CD4-positive, alpha-beta T cell treated with Interleukin-15 for 4 hours (primary cell): ENCODE measurements at regions not wholly inside any gene's neighbourhood (a gene's known extent, or its start where the extent isn't known, plus 50 kb on each side); places are given as distances from the start of the nearest gene placed in this dataset.
"Not testable (repeated sequence)": the region's sequence is repeated elsewhere in the genome, so short reads cannot be mapped to it uniquely, and the experiment has no call there.

Experiments
- DNase-seq: peaks from one replicate; pipeline ENCODE4 v3.0.0-alpha.2; 2020; ENCODE audit warnings: low spot score

DNA sequence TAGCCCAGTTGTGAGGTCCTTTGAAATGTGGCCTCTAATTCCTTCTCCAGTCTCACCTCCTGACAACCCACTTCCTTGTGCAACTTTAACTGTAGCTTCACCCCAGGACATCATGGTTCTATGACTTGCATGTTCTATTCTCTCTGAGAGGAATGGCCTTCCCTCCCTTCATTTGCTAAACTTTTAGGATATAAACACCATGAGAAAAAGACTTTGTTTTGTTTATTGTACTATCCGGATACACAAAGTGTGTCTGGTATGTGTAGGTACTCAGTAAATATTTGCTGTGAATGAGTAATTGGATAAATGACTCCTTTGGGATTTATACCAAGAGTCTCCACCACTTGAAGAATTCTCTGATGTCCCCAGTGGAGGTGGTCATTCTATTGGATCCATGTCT, 547.6 kb downstream of the INSC start:
- DNase-seq: no peak

DNA sequence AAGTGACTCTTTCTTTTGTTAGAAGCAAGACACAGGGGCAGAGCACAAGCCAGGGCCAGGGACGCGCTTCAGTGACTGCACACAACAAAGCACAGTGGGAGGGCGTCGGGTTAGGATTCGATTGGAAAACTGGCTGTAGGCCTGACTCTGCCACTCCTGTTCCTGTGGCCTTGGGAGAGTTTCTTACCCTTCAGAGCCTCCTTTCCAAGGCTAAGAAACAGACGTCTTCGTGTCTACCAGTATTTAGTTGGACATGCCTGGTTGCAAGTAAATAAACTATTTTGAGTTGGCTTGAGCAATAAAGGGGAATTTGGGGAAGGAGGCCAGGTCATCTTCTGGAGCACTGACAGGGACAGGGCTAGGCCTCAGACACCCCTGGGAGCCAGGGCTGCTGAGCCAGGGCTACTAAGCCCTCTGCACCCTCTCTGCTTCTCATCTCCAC, 549.1 kb downstream of the INSC start:
- no peak for DNase-seq

DNA sequence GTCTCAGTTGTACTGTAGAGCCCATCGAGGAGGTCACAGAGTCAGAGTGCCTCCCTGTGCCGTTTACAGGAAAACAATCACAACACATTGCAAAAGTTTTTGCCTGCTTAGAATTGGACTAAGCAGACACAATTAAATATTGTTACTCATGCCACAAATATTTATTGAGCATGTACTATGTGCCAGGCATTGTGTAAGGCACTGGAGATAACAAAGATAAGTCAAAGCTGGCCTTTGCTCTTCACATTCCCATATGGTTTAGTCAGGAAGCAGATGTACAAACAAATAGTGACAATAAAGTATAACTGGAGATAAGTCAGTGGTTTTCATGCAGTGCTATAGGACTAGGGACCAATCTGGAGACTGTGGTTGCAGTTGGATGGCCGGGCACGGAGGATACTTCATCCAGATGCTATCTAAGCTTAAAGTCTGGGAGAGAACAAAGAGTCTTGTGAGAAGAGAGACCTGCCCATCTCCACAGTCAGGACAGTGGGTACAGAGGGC, 550.7 kb downstream of the INSC start:
- no peak for DNase-seq

DNA sequence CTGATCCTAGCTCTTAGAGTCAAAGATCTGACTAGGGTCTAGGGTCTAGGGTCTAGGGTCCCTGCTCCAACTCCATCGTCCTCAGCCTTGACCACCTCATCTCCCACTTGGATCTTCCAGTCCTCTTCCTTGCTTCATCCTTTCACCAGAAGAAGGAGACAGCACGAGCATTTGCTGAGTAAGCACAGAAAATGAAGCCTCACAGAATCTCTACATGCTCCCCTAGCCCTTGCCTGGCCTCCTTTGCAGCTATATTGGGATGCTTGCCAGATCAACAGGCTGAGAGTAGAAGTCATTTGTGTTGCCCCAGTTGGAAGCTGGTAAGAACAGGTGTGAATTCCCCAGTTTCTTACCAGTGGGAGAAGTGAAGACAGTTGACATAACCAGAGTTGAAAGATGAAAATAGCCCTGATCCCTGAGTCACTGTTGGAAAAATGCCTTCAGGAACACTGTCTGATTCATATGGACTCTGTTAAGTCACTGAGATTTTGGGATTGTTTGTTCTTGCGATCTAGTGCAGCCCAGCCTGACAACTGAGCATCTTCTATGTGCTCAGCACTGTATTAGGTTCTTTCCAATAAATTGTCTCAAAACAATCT, 552.5 kb downstream of the INSC start:
- DNase-seq: no peak

DNA sequence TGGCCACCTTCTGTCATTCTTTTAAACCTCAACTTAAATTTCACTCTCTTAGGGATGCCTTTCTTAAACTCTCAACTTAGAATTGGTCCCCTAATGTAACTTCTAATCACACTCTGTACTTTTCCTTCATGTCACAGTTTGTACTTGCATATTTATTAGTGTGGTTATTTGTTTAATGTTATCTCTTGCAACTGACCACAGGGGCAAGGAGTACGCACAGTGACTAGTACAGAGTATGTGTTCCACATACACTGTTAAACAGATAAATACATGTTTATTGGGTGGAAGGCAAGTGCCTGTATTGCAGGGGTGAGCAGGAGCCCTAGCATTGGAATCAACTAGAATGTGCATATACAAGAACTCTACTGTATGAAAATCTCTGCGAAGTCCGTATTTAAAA, 554.0 kb downstream of the INSC start:
- no peak for DNase-seq

DNA sequence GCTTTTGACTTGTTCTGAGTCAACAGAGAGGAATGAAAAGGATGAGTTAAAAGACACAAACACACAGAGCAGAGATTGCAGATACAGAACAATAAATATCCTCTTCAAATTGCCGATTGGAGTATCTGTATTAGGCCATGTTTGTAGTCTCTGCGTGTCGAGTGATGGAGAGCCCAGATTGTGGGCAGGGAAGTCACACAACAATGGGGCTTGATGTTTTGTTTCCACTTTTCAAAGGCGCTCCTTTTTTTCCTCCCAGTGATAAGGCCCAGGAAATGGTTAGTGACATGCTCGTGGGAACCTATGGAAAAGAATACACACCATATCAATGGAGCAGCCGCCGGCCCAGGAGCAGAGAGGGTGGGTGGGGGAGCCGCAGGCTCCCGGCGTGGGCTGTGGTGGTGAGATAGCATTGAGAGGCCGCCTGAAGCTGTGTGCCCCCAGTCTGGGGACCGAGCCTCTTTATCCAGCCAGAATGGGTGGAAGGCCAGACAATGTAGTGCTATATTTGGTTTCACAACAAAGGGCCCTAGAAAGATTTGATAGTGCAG, 555.9 kb downstream of the INSC start:
- no peak for DNase-seq

DNA sequence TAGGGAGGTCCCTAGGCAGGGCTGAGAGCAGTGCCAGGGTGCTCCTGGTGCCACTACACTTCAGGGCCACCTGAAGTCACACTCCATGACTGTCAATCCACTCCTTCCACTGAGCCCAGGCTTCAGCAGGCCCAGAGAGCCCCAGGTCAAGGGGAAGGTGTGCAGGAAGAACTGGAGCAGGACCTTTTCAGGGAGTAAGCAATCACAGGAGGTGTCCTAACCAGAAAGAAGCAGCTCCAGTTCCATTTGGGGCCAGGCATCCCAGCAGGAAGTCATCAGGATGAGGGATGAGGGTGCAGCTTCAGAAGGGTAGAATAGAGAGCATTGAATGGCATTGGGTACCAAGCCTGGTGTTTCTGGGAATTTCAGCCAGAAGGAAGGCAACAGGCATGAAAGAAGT, 556.5 kb downstream of the INSC start:
- DNase-seq: no peak

DNA sequence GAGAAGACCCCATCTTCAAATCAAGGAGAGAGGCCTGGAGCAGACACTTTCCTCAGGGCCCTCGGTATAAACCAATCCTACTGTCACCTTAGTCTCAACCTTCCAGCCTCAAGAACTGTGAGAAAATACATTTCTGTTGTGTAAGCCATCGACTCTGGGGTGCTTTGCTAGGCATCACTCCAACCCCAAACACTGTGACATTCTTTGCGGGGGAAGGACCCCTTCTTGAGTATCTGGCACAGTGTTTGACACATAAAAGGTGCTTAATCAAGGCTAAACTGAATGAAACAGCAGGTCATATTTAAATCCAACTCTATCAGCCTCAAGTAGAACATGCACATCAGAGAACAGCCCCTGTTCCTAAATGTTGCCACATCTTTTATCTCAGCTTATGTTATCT, 558.1 kb downstream of the INSC start:
- no peak for DNase-seq

DNA sequence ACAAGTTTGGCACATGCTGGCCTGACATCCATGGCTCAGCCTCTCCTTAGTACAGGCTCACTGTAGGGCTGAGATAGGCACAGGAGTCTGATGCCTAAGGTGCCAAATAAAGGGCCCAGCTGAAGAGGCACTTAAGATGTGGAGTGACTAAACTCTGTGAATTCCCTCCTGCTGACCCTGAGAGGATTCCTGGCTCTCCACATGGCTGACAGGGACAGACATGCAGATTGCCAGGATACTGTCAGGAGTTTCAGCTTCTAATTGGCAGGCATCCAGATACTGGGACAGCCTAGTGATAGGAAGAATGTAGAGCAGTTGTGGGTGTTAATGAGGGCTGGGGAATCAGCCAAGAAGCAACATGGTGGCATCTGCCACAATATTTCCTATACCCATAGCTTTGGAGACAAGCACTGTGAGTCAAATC, 558.7 kb downstream of the INSC start:
- DNase-seq: no peak

DNA sequence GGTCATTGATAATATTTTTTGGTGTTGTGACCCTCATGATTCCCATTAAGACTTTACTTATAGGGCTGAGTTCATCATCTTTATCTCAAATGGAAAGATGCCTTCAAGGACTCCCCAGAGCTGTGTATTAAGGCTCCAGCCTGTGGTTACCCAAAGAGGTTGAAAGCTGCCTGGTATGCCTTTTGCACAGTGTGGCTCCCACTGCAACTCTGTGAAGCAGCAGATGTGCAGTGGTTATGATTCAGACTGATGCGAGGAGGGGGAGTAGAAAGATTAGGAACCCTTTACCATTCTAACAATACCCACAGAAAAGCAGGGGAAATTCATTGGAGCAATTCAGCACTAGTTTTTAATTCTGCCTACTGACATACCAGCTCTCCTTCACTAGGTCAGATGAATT, 560.0 kb downstream of the INSC start:
- DNase-seq: no peak

DNA sequence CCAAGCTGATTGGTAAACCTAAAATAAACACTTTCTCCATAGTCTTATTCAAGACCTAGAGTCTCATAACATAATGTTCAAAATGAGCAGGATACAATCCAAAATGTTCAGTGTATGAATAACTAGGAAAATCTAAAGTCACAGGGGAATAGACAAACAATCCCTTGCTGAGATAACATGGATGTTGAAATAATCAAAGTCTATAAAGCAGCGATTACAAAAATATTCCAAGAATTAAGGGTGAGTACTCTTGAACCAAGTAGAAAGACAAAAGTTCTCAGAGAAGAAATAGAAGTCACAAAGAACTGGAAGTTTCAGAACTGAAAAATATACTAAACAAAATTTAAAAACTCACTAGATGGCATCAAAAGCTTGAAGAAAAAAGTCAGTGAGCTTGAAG, 561.0 kb downstream of the INSC start:
- DNase-seq: no peak

DNA sequence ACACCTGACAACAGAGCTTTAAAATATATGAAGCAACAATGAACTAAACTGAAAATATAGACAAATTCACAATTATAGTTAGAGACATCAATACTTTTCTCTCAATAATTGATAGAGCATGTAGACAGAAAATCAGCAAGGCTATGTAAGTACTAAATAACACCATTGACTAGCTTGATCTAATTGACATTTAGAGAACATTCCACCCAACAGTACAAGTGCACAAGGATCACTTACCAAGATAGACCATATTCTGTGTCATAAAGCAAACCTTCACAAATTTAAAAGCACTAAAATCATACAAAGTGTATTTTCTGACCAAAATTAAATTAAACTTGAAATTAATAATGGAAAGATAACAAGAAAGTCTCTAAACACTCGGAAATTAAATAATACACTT, 562.5 kb downstream of the INSC start:
- DNase-seq: no peak

DNA sequence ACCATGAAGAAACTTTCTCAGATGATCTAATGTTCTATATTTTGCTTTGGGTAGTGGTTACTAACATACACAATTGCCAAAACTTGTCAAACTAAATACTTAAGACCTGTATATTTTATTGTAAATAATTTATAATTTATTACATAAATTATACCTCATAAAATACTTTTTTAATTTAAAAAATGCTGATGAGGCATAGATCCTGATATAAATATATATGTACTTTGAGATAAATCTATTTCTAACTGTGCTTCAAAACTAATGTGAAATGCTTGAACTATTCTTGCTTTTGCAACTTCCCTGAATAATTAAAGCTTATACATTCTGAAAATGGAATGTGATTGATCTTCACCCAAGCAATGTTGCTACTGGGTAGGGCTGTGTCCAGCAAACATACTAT, 568.8 kb downstream of the INSC start:
- DNase-seq: no peak

DNA sequence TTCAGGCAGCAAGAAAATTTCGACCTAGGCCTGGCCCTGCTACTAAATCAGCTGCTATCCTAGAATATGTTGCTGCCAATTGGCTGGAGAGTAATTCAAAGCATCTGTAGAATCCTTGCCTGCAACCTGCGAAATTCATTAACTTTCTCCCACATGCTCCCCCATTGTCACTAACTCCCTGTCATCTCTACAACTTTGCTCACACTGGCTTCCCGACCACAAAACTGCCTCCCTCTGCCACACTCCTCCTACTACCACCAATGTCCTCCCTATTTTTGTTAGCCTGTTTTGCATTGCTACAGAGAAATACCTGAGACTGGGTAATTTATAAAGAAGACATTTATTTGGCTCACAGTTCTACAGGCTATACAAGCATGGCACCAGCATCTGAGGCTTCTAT, 570.6 kb downstream of the INSC start:
- DNase-seq: no peak

DNA sequence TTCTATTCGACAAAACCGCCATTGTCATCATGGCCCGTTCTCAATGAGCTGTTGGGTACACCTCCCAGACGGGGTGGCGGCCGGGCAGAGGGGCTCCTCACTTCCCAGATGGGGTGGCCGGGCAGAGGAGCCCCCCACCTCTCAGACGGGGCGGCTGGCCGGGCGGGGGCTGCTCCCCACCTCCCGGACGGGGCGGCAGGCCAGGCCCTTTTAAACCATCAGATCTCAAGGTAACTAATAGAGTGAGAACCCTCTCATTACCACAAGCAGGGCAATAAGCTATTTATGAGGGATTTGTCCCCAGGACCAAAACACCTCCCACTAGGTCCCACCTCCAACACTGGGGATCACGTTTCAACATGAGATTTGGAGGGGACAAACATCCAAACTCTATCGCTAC, 571.5 kb downstream of the INSC start:
- DNase-seq: not testable (repeated sequence)

DNA sequence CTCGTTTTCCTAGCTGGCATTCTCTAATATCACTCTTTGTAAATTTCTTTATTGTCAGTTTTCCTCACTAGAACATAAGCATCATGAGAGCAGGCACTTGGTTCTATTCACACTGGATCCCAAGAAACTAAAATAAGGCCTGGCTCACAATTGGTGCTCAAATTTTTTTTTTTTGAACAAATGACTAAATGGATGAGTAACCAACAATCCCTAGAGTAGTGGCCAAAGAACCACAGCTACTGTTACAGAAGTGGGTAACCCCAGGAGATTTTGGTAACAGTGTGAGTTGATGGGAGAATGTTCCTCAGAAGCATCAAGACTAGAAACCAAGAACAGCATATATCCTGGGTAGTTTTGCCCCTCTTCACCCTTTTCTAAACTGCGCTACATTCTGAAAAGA, 572.6 kb downstream of the INSC start:
- DNase-seq: no peak

DNA sequence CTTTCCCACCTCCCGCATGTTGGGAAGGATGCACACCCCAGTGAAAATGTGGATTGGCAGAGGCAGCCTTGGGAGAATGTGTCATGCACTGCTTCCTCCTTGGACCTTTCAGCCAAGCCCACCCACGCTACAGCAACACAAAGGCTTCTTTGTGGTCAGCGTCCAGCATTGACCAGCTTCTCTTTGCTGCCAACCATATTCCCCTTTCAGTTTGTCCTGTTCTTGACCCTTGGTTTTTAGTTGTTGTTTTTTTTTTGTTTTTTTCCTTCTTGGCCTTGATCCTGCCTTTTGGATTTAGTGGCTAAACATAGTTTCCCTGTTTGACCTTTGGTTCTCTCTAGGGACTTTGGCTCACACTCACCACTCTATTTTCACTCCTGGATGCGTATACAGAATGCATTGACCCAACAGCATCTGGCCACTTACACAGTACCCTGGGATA, 573.6 kb downstream of the INSC start:
- DNase-seq: no peak

DNA sequence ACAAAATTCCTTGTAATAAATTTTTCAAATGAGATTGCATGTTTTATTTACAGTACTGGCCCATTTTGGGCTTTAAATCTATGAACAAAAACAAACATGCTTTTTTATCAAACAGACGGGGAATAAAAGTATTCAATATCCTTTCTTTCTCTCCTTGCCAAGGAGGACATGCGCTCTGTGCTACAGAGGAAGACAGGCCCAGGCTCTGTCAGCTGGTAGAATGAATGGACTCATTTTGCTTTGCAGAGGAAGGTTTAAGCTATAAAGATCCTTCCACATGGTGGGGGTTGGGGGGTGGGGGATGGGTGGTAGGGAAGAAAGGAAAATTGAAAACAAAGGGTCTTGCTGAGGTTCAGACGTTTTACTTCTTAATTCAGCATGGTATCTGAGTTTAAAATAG, 575.6 kb downstream of the INSC start:
- no peak for DNase-seq

DNA sequence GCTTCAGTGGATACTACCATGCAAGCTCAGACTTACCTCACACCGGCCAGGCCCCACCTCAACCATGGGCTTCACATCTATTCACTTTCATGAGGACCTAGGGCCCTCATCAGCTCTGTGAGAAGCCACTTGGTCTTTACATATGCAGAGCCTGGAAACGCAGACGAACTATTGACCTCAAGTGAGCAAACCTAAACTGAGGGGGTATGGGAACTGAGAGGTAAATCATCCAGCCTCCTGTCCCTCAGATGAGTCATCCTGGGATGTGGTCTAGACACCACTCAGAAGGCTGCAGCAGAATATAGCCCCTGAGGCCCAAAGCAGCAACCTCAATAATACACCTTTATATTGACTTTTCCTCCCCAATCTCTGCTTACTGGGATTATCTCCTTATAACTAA, 578.0 kb downstream of the INSC start:
- DNase-seq: no peak

DNA sequence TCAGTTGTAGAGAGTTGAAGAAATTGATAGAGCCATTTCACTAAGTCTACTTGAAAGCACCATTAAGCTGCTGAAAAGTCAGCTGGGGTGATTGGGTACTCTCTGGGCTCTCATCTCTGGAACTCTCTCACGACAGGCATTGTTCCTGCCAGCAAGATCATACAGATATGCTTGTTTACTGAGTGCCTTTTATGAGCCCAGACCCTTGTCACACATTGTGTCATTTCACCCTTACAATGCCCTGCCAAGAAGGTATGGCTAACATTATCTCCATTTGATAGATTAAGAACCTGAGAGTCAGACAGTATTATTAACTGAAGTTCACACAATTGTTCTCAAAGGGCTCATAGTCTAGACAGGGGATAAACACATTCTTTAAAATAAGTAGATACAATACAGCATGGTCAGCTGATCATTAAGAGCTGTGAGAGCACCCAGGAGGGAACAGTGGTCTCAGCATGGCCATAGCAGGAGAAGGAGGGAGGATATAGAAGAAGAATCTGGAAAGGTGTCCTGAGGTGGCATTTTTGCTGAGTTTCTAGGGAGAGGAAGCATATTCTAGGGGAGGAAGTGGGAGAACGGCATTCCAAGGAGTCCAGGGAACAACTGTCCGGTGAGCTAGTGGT, 580.5 kb downstream of the INSC start:
- no peak for DNase-seq

DNA sequence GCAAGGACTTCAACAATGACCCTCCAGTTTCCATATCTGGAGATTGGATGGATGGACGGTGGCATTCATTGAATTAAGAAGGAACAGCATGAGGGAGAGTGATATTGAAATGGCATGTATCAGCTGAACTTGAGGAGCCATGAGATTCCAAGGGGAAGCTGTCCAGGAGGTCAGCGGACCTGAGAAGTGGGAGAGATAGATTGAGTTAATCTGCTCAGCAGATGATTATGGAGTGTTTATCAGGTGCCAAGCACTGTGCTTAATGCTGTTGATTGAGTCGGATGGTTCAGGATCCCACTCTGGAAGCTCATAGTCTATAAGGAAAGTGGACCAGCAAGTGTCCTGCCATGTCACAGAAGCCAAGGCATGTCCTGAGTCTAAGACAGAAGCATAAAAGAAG, 581.3 kb downstream of the INSC start:
- no peak for DNase-seq

DNA sequence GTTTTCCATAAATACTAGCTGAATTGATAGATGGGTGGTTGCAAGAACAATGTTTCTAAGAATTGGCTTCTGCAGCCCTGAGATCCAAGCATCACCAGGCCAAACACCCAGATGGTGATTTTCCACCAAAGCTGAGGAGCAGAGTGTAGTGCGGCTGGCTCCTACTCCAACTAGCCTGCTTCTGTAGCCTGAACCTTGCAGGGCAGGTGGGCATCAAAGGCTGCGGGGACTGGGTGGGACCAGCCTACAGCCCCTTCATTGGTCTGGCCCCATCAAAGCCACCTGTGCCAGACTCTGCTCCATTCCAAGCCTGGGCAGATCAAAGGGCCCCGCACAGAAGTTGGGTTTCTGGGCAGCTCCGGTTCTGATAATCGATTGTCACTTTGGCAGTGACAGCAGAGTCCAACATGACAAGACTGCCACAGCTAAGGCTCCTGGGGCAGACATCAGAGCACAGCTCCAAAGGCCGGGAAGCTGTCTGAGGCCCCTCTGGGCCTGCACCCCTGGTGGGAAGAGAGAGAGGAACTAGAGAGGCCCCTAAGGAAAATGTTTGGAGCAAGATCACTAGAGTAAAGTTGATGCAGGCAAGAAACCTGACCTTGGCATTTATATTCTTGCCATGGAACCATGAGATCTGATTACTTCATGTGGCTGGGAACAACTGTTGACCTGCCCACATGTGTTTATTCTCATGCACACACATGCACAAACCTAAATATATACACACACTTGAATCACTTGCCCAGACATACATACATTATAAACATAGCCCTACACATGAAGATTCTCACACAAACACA, 582.9 kb downstream of the INSC start:
- no peak for DNase-seq

DNA sequence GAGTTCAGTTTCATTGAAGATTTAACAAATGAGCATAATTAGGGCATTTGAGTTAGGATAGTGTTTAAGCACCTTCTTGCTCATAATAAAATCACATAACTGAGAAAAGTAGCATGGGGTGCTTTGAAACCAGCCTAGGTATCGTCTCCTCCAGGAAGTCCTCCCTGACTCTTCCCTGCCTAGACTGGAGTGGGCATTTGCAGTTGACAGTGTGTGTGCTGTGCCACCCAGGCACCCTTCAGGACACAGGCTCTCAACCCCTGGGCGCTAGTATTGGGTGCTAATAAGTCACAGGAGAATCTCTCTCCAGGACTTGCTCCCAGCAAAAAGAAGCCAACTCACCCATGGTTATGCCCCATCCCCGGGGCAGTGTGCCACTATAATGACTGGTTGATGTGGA, 584.1 kb downstream of the INSC start:
- no peak for DNase-seq
